ENCODE measurements at regions not wholly inside any gene's neighbourhood (a gene's known extent, or its start where the extent isn't known, plus 50 kb on each side); places are given as distances from the start of the nearest gene placed in this dataset.

DNA sequence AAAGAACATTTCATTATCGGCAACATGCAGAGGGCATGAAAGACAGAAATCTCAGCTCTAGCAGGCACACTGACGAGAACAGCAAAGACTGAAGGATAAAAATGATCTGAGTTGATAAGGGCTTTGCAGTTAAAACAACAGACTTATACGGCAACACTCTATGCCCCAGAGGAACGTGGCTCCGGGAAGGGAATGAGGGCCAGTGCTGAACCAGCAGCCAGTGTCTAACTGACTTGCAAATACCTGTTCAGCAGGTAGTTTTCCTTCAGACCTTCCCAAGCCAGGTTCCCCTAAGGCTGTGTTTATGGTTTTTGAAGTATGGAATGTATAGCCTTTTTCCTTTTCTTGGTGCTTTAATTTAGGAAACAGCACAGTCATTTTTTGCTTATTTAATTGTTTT is 121.3 kb upstream of the CDH18 start:
- TF ChIP-seq ZNF70 (CRISPR knock-in tag; IDR thresholded peaks at IDR 0.05) = no peak
- no peak for TF ChIP-seq ARNTL (CRISPR knock-in tag; IDR thresholded peaks at IDR 0.05; ENCODE audit: borderline replicate concordance, low read depth)
- no peak for TF ChIP-seq ISL1 (CRISPR knock-in tag; IDR thresholded peaks at IDR 0.05)
- TF ChIP-seq ZFP30 (CRISPR knock-in tag; IDR thresholded peaks at IDR 0.05) = no peak
- no peak for TF ChIP-seq ZFP3 (CRISPR knock-in tag; IDR thresholded peaks at IDR 0.05)
- no peak for TF ChIP-seq BACH2 (CRISPR knock-in tag; IDR thresholded peaks at IDR 0.05; ENCODE audit: borderline replicate concordance)
- no peak for TF ChIP-seq ESRRG (CRISPR knock-in tag; IDR thresholded peaks at IDR 0.05)
- no peak for TF ChIP-seq ZNF8 (CRISPR knock-in tag; IDR thresholded peaks at IDR 0.05)
- no peak for TF ChIP-seq ZNF565 (CRISPR knock-in tag; conservative IDR thresholded peaks at IDR 0.05; ENCODE audit: low read depth)
- TF ChIP-seq, protein P1, sequence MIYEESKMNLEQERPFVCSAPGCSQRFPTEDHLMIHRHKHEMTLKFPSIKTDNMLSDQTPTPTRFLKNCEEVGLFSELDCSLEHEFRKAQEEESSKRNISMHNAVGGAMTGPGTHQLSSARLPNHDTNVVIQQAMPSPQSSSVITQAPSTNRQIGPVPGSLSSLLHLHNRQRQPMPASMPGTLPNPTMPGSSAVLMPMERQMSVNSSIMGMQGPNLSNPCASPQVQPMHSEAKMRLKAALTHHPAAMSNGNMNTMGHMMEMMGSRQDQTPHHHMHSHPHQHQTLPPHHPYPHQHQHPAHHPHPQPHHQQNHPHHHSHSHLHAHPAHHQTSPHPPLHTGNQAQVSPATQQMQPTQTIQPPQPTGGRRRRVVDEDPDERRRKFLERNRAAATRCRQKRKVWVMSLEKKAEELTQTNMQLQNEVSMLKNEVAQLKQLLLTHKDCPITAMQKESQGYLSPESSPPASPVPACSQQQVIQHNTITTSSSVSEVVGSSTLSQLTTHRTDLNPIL (CRISPR knock-in tag; IDR thresholded peaks at IDR 0.05; ENCODE audit: low read depth) = no peak
- no peak for ATAC-seq

DNA sequence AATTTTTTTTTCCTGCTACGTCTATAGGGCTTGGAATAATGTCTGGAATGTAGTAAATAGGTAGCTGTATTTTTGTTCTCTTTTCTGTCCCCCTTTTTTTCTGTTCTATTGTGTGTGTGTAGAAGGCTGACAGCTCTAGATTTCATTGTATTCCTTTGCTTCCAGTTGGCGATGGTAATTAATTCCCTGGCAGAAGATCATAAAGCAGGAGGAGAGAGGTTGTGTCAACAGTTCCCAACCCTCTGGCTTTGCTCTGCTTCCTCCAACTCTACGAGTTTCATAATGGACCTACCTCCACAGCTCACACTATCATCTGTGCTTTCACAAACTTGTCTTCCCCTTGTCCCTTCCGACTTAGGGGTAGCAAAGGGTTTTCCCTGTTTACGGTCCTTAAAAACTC is 117.9 kb upstream of the CDH18 start:
- no peak for ATAC-seq
- TF ChIP-seq TOX (CRISPR knock-in tag; IDR thresholded peaks at IDR 0.05; ENCODE audit: borderline replicate concordance) (no peak), BACH2 (CRISPR knock-in tag; IDR thresholded peaks at IDR 0.05; ENCODE audit: borderline replicate concordance) (no peak), ARNTL (CRISPR knock-in tag; IDR thresholded peaks at IDR 0.05; ENCODE audit: borderline replicate concordance, low read depth) (no peak), ZFP30 (CRISPR knock-in tag; IDR thresholded peaks at IDR 0.05) (no peak), ISL1 (CRISPR knock-in tag; IDR thresholded peaks at IDR 0.05) (no peak), CSDC2 (CRISPR knock-in tag; IDR thresholded peaks at IDR 0.05) (no peak), ZFP3 (CRISPR knock-in tag; IDR thresholded peaks at IDR 0.05) (no peak), ZNF8 (CRISPR knock-in tag; IDR thresholded peaks at IDR 0.05) (no peak), PPARA (CRISPR knock-in tag; IDR thresholded peaks at IDR 0.05; ENCODE audit: borderline replicate concordance) (no peak), ZNF565 (CRISPR knock-in tag; conservative IDR thresholded peaks at IDR 0.05; ENCODE audit: low read depth) (no peak)
- TF ChIP-seq, protein P2, sequence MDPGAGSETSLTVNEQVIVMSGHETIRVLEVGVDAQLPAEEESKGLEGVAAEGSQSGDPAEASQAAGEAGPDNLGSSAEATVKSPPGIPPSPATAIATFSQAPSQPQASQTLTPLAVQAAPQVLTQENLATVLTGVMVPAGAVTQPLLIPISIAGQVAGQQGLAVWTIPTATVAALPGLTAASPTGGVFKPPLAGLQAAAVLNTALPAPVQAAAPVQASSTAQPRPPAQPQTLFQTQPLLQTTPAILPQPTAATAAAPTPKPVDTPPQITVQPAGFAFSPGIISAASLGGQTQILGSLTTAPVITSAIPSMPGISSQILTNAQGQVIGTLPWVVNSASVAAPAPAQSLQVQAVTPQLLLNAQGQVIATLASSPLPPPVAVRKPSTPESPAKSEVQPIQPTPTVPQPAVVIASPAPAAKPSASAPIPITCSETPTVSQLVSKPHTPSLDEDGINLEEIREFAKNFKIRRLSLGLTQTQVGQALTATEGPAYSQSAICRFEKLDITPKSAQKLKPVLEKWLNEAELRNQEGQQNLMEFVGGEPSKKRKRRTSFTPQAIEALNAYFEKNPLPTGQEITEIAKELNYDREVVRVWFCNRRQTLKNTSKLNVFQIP (CRISPR knock-in tag; IDR thresholded peaks at IDR 0.05; ENCODE audit: borderline replicate concordance, low read depth) = no peak
- TF ChIP-seq, protein P3, sequence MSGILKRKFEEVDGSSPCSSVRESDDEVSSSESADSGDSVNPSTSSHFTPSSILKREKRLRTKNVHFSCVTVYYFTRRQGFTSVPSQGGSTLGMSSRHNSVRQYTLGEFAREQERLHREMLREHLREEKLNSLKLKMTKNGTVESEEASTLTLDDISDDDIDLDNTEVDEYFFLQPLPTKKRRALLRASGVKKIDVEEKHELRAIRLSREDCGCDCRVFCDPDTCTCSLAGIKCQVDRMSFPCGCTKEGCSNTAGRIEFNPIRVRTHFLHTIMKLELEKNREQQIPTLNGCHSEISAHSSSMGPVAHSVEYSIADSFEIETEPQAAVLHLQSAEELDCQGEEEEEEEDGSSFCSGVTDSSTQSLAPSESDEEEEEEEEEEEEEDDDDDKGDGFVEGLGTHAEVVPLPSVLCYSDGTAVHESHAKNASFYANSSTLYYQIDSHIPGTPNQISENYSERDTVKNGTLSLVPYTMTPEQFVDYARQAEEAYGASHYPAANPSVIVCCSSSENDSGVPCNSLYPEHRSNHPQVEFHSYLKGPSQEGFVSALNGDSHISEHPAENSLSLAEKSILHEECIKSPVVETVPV (CRISPR knock-in tag; IDR thresholded peaks at IDR 0.05) = no peak
- TF ChIP-seq, protein P1 (CRISPR knock-in tag; IDR thresholded peaks at IDR 0.05; ENCODE audit: low read depth) = no peak
- TF ChIP-seq, protein P4, sequence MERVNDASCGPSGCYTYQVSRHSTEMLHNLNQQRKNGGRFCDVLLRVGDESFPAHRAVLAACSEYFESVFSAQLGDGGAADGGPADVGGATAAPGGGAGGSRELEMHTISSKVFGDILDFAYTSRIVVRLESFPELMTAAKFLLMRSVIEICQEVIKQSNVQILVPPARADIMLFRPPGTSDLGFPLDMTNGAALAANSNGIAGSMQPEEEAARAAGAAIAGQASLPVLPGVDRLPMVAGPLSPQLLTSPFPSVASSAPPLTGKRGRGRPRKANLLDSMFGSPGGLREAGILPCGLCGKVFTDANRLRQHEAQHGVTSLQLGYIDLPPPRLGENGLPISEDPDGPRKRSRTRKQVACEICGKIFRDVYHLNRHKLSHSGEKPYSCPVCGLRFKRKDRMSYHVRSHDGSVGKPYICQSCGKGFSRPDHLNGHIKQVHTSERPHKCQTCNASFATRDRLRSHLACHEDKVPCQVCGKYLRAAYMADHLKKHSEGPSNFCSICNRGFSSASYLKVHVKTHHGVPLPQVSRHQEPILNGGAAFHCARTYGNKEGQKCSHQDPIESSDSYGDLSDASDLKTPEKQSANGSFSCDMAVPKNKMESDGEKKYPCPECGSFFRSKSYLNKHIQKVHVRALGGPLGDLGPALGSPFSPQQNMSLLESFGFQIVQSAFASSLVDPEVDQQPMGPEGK (CRISPR knock-in tag; IDR thresholded peaks at IDR 0.05; ENCODE audit: borderline replicate concordance) = no peak

DNA sequence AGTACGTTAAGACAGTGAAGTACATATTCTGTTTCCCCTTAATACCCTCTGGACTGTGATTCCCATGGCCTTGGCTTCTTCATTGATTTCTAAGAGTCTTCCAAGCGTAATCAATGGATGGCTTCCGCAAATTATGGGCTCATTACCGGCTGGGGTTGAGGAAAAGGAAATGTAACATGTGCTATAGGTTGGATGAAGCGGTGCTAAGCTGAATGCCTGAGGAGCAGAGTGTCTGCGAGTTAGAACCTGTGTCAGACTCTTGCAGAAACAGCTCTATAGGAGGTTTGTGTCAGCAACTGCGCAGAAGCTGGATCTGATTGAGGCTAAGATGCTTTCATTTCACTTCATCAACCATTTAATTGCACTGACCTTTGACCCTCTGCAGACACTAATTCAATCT is 114.3 kb upstream of the CDH18 start:
- TF ChIP-seq OSR1 (CRISPR knock-in tag; IDR thresholded peaks at IDR 0.05) = no peak
- TF ChIP-seq, protein P2 (CRISPR knock-in tag; IDR thresholded peaks at IDR 0.05; ENCODE audit: borderline replicate concordance, low read depth) = no peak
- TF ChIP-seq ZFP30 (CRISPR knock-in tag; IDR thresholded peaks at IDR 0.05) = no peak
- TF ChIP-seq ZNF565 (CRISPR knock-in tag; conservative IDR thresholded peaks at IDR 0.05; ENCODE audit: low read depth) = no peak
- no peak for TF ChIP-seq ZNF70 (CRISPR knock-in tag; IDR thresholded peaks at IDR 0.05)
- no peak for TF ChIP-seq ARNTL (CRISPR knock-in tag; IDR thresholded peaks at IDR 0.05; ENCODE audit: borderline replicate concordance, low read depth)
- TF ChIP-seq, protein P5, sequence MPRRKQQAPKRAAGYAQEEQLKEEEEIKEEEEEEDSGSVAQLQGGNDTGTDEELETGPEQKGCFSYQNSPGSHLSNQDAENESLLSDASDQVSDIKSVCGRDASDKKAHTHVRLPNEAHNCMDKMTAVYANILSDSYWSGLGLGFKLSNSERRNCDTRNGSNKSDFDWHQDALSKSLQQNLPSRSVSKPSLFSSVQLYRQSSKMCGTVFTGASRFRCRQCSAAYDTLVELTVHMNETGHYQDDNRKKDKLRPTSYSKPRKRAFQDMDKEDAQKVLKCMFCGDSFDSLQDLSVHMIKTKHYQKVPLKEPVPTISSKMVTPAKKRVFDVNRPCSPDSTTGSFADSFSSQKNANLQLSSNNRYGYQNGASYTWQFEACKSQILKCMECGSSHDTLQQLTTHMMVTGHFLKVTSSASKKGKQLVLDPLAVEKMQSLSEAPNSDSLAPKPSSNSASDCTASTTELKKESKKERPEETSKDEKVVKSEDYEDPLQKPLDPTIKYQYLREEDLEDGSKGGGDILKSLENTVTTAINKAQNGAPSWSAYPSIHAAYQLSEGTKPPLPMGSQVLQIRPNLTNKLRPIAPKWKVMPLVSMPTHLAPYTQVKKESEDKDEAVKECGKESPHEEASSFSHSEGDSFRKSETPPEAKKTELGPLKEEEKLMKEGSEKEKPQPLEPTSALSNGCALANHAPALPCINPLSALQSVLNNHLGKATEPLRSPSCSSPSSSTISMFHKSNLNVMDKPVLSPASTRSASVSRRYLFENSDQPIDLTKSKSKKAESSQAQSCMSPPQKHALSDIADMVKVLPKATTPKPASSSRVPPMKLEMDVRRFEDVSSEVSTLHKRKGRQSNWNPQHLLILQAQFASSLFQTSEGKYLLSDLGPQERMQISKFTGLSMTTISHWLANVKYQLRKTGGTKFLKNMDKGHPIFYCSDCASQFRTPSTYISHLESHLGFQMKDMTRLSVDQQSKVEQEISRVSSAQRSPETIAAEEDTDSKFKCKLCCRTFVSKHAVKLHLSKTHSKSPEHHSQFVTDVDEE (CRISPR knock-in tag; IDR thresholded peaks at IDR 0.05) = no peak
- TF ChIP-seq ISL1 (CRISPR knock-in tag; IDR thresholded peaks at IDR 0.05) = no peak
- TF ChIP-seq, protein P4 (CRISPR knock-in tag; IDR thresholded peaks at IDR 0.05; ENCODE audit: borderline replicate concordance) = no peak
- TF ChIP-seq, protein P3 (CRISPR knock-in tag; IDR thresholded peaks at IDR 0.05) = no peak
- no peak for TF ChIP-seq BACH2 (CRISPR knock-in tag; IDR thresholded peaks at IDR 0.05; ENCODE audit: borderline replicate concordance)
- ATAC-seq = no peak

All from SK-N-SH treated with all-trans-retinoic acid at 6 μM for 48 hours (cell line).